Activated B cell treated with CpG ODN at 0.5 μM for 24 hours (primary cell): ENCODE measurements at regions not wholly inside any gene's neighbourhood (a gene's known extent, or its start where the extent isn't known, plus 50 kb on each side); places are given as distances from the start of the nearest gene placed in this dataset.

Experiments used
- ATAC-seq: fragments of 200-7000 bp; cut with Tn5 transposase; one replicate; pipeline ENCODE4 v1.10.0; 2021; ENCODE audit warnings: low read depth, mild to moderate bottlenecking, moderate library complexity
- CTCF ChIA-PET: fragments of 350-600 bp; sonication (Branson Sonifier 250); formaldehyde crosslinking; loops from one replicate; lab custom pipeline; 2021; ENCODE audit warnings: antibody characterized with exemption; lab: Charles Lee
- POLR2A ChIA-PET: fragments of 350-600 bp; sonication (Branson Sonifier 250); formaldehyde crosslinking; loops from one replicate; lab custom pipeline; 2021; ENCODE audit warnings: antibody characterized with exemption; lab: Charles Lee
- DNase-seq: peaks from one replicate; pipeline ENCODE4 v3.0.0; 2022
- H3K27ac Mint-ChIP-seq: one replicate; pipeline ENCODE4 v1.8.0; 2020; ENCODE audit warnings: mixed read lengths
- H3K27me3 Mint-ChIP-seq: one replicate; pipeline ENCODE4 v1.8.0; 2021; ENCODE audit warnings: mixed read lengths
- H3K36me3 Mint-ChIP-seq: one replicate; pipeline ENCODE4 v1.8.0; 2021; ENCODE audit warnings: low read depth, mixed read lengths
- H3K4me1 Mint-ChIP-seq: one replicate; pipeline ENCODE4 v1.8.0; 2021; ENCODE audit warnings: mixed read lengths
- H3K4me3 Mint-ChIP-seq: one replicate; pipeline ENCODE4 v1.8.0; 2020; ENCODE audit warnings: mild to moderate bottlenecking, mixed read lengths
- H3K9me3 Mint-ChIP-seq: one replicate; pipeline ENCODE4 v1.8.0; 2020; ENCODE audit warnings: mixed read lengths
- intact Hi-C: fragments of 100-400 bp; cut with micrococcal nuclease; formaldehyde crosslinking; loops from one replicate; pipeline ENCODE4 v1.15.1; 2024
- TF ChIP-seq, protein P1 (sequence below): fragments of 200-600 bp; IDR thresholded peaks from one replicate; pipeline ENCODE4 v1.8.0; 2022; ENCODE audit warnings: antibody characterized with exemption, mild to moderate bottlenecking

DNA sequence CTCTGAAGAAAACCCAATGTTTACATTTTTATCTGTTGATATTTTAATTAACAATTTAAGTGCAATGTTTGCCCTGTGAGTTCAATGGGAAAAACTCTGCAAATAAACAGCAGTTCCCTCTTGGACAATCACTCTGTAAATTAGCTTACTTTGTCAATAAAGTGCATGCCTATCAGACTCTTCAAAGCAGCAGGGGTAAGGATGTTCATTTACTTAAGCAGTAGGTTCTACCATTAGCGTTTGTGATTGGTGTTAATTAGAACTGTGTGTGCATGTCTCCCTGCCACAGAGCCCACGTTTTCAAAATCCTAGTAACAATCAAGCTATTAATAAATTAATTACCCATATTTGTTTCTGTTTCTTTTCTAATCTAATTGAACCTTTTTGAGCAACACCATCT, 1921.6 kb upstream of the WWC1 start:
- intact Hi-C loops, result no loop called here
- CTCF ChIA-PET, result no interaction called here

DNA sequence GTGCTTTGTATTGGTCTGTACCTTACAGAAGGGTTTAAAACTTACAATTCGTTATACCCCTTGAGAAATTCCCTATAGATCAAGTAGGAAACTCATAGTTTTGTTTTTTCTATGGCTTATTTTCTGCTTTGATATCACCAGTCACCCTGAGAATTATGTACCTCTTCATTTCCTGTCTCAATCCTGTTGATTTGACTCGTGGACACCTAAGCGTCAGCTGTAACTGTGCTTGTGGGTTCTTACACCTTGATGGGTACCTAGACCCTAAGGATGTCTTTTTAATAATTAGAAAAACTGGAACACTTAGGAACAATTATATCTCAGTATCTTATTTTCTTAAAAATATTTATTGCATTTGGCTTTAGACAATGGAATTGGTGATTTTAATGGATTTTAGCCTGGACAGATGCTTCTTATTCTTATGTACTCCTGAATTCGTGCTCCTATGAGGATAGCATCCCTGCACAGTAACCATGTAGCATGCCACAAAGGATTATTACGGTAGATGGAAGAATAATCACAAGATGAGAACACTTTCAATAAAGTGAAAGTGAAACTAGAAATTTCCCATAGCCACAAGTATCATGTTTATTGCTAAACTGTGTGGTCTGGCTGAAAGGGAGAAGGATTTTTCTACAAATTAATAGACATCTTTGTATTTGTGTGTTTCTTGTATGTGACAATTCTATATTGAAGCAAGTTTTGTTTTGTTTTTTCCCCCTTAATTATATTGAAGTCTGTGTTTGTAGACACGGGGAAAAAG, 1920.3 kb upstream of the WWC1 start:
- ChIA-PET CTCF (no interaction called here), POLR2A (no interaction called here)
- no peaks in the 10 kb centered on the region for H3K4me1 Mint-ChIP-seq
- TF ChIP-seq, protein P1, sequence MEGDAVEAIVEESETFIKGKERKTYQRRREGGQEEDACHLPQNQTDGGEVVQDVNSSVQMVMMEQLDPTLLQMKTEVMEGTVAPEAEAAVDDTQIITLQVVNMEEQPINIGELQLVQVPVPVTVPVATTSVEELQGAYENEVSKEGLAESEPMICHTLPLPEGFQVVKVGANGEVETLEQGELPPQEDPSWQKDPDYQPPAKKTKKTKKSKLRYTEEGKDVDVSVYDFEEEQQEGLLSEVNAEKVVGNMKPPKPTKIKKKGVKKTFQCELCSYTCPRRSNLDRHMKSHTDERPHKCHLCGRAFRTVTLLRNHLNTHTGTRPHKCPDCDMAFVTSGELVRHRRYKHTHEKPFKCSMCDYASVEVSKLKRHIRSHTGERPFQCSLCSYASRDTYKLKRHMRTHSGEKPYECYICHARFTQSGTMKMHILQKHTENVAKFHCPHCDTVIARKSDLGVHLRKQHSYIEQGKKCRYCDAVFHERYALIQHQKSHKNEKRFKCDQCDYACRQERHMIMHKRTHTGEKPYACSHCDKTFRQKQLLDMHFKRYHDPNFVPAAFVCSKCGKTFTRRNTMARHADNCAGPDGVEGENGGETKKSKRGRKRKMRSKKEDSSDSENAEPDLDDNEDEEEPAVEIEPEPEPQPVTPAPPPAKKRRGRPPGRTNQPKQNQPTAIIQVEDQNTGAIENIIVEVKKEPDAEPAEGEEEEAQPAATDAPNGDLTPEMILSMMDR, result no peak
- intact Hi-C loops, result no loop called here
- DNase-seq, result no peak
- no peaks in the 10 kb centered on the region for H3K9me3 Mint-ChIP-seq
- no peaks in the 10 kb centered on the region for H3K27me3 Mint-ChIP-seq
- no peak overlapping the region for H3K27ac Mint-ChIP-seq
- no peak for ATAC-seq
- H3K4me3 Mint-ChIP-seq, result no peak overlapping the region
- no peaks in the 10 kb centered on the region for H3K36me3 Mint-ChIP-seq

More for the DNA sequence above, 1921.6 kb upstream of the WWC1 start:
- POLR2A ChIA-PET, result no interaction called here
- Mint-ChIP-seq H3K9me3 (no peaks in the 10 kb centered on the region), H3K36me3 (no peaks in the 10 kb centered on the region), H3K4me1 (no peaks in the 10 kb centered on the region), H3K27ac (no peak overlapping the region), H3K4me3 (no peak overlapping the region), H3K27me3 (no peaks in the 10 kb centered on the region)
- TF ChIP-seq, protein P1, result no peak
- ATAC-seq (no peak), DNase-seq (no peak)

DNA sequence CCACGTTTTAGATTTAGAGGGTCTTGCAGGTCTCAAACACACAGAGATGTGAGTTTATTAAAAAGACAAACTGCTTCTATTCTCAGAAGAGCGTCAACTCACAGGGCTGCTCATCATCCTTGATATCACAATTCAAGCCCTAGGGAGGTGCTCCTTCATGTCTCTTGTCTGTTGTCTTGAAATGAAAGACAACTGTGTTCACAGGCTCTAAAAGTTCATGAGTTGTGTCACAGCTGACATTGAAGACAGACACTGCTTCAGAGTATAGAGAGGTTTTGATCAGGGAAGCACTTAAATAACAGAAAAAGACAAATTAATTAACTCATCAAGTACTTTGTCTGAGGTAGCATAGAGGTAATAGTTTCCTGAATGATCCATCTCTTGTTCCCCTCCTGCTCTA, 1917.6 kb upstream of the WWC1 start:
- no peaks in the 10 kb centered on the region for H3K27me3 Mint-ChIP-seq
- CTCF ChIA-PET, result no interaction called here
- H3K36me3 Mint-ChIP-seq, result no peaks in the 10 kb centered on the region
- POLR2A ChIA-PET, result no interaction called here
- H3K4me1 Mint-ChIP-seq, result no peaks in the 10 kb centered on the region
- no peak overlapping the region for H3K4me3 Mint-ChIP-seq
- ATAC-seq (no peak), DNase-seq (no peak)
- TF ChIP-seq, protein P1, result no peak
- peaks cover under 1% of the 10 kb centered on the region for H3K9me3 Mint-ChIP-seq
- intact Hi-C loops, result no loop called here
- no peak overlapping the region for H3K27ac Mint-ChIP-seq

DNA sequence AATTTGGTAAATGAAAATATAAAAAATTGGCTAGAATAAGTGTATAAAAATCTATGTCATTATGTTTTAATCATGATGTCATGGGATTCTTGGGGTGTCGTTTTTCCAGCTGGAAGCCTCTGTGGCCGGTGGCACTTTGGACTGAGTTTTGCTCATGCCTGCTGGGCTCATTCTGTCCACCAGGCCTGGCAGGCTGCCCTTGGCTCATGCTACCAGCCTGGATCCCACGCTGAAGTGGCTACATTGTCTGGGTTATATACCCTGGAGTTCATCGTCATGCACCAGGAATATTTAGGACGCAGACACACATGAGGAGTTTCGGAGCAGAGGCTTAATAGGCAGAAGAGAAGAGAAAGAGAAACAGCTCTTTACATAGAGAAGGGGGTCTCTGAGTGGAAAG, 1913.7 kb upstream of the WWC1 start:
- CTCF ChIA-PET, result no interaction called here
- TF ChIP-seq, protein P1, result no peak
- no peaks in the 10 kb centered on the region for H3K27me3 Mint-ChIP-seq
- no peaks in the 10 kb centered on the region for H3K4me1 Mint-ChIP-seq
- POLR2A ChIA-PET, result no interaction called here
- no peak overlapping the region for H3K27ac Mint-ChIP-seq
- H3K36me3 Mint-ChIP-seq, result no peaks in the 10 kb centered on the region
- ATAC-seq (no peak), DNase-seq (no peak)
- H3K9me3 Mint-ChIP-seq, result peaks cover 6% of the 10 kb centered on the region
- intact Hi-C loops, result no loop called here
- H3K4me3 Mint-ChIP-seq, result no peak overlapping the region

DNA sequence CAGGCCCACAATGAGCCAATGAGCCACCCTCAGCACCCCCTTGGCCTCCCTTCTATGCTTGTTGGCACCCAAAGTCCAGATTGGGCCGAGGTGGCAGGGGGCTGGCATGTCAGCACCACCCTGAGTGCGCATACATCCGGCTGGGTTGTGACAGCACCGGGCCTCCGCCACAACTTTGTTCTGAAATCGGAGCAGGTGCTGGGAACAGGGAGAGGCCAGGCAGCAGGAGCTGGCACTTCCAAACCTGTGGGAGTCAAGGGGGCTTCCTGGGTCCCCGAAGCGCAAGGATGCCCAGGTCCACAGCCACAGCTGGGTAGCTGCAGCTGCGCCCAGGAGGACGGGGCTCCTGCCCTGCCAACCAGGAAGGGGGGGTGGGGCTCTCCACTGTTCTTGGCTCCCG, 1911.9 kb upstream of the WWC1 start:
- intact Hi-C loops, result no loop called here

More for the DNA sequence above, 1911.9 kb upstream of the WWC1 start:
- Mint-ChIP-seq H3K27me3 (no peaks in the 10 kb centered on the region), H3K4me1 (no peaks in the 10 kb centered on the region), H3K9me3 (peaks cover 6% of the 10 kb centered on the region), H3K4me3 (no peak overlapping the region), H3K27ac (no peak overlapping the region), H3K36me3 (no peaks in the 10 kb centered on the region)
- ATAC-seq (no peak), DNase-seq (no peak)
- CTCF ChIA-PET, result no interaction called here
- TF ChIP-seq, protein P1, result no peak
- POLR2A ChIA-PET, result no interaction called here
